IPS-NIHi7 (cell line): ENCODE measurements at regions not wholly inside any gene's neighbourhood (a gene's known extent, or its start where the extent isn't known, plus 50 kb on each side); places are given as distances from the start of the nearest gene placed in this dataset.
"Not testable (repeated sequence)": the region's sequence is repeated elsewhere in the genome, so short reads cannot be mapped to it uniquely, and the experiment has no call there.

ENCODE experiments used
- DNase-seq: peaks from one replicate; pipeline ENCODE4 v3.0.0; 2012; ENCODE audit warnings: mixed read lengths; ENCODE audit errors: extremely low spot score

DNA sequence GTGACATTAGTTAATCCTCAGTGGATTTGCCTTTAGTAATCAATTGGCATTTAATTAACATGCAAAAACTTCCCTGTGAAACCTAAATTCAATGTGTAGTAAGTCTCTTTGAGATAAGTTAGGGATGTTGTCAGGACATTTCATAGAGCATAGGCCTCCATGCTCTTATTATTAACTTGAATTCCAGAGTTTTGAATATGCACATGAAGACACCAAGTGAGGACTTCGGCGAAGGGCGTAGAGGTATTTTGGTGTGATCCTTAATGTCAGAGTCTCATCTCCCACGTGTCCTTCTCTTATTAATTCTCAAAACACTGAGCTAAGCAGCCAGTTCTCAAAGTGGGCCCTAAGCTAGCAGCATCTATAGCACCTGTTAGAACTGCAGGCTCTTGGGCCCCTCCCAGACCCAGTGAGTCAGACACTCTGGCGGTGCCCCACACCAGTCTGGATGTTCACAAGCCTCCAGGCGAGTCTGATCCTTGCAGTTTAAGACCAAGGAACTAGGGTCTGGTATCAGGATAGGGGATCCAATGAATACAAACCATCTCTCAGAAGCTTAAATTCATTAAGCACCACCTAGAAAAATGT is 292.1 kb downstream of the QKI start:
- no peak for DNase-seq

- DNase-seq: no peak
These were observed 291.4 kb downstream of the QKI start for GRCh38 chr6:163705923-163706322.

- DNase-seq: no peak
These were observed 288.2 kb downstream of the QKI start for GRCh38 chr6:163702736-163703135.

DNA sequence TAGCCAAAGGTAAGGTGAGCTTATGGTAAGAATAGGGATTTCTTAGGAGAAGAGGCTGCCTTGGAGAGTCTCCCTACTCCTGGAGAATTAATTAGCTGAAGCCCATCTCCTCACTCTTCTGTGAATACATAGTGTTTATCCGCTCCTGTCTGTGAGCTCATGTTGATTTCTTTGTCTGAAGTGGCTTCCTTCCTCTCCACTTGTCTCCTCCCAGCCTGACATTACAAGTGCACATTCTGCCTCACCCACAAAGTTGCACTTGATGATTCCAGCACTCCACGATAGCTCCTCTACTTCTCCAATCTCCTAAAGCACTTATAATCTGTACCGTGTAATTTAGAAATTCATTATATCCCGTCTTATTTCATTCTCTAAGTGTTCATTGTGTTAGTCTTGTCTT is 287.2 kb downstream of the QKI start:
- DNase-seq: no peak

- no peak for DNase-seq
These were observed 283.6 kb downstream of the QKI start for GRCh38 chr6:163698086-163698485.

GRCh38 chr6:163696311-163696710 is 281.8 kb downstream of the QKI start:
- DNase-seq: not testable (repeated sequence)

GRCh38 chr6:163695414-163695864 is 280.9 kb downstream of the QKI start:
- no peak for DNase-seq

DNA sequence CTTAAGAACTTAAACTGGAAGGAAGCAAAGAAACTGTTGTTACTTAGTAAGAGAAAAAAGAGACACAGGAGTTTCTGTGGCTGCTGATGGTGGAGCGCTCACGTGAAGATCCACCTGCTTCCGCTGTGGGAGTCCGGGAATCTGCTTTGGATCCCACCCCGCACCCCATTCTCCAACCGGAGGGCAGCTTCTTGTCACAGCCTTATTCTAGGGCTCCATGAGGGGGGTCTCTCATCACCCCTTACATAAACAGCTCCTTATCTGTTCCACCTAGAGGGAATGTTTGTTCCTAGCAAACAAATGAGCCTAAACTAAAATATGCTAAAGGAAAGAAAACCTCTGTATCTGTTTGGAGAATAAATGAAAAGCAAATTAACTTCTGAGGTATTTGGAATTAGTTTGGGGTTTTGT is 280.5 kb downstream of the QKI start:
- no peak for DNase-seq

- no peak for DNase-seq
These were observed 279.6 kb downstream of the QKI start for GRCh38 chr6:163694072-163694471.

GRCh38 chr6:163691049-163691448 is 276.5 kb downstream of the QKI start:
- DNase-seq: no peak

DNA sequence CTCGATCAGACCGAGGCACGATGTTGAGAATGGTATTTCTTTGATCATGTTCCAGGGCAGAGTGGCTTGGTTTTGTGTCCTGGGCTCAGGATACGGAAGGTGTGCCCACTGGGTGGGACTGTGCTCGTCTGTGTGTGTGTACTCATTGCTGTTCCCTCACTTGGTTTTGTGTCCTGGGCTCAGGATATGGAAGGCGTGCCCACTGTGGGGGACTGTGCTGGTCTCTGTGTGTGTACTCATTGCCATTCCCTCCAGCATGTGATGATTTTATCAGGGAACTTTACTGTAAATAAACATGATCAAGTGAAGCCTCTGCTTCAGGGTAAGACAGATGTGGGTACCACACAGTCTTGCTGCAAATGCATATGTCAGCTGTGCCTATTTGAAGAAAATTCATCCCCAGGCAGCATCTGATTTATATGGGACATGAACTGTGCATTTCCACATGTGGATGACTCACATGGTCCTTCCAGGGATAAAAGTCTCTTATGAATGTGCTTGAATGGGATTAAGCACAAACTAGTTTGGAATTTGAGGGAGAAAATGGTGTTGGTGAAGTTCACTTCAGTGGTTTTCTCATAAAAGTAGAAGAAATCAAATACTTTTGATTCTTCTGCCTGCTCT is 274.3 kb downstream of the QKI start:
- no peak for DNase-seq

- DNase-seq: no peak
These were observed 272.6 kb downstream of the QKI start for GRCh38 chr6:163687075-163687474.

- DNase-seq: no peak
These were observed 271.8 kb downstream of the QKI start for GRCh38 chr6:163686301-163686700.

GRCh38 chr6:163683105-163683622 is 268.6 kb downstream of the QKI start:
- no peak for DNase-seq

DNA sequence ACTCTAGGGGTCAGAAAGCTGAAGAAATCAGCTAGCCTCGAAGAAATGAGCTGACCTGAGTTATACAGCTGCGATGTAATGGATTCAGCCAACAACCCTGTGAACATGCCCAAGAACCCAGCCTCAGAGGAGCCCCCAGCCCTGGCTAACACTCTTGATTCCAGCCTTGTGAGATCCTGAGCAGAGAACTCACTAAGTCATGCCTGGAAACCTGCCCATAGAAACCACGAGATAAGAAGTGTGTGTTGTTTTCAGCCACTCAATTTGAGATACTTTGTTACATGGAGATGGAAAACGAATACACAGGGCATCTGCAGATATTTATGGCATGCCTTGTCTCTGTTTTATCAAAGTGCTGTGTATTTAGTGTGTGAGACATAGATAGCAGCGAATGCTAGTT is 265.2 kb downstream of the QKI start:
- DNase-seq: no peak

GRCh38 chr6:163679012-163679660 is 264.6 kb downstream of the QKI start:
- no peak for DNase-seq

GRCh38 chr6:163675611-163676010 is 261.1 kb downstream of the QKI start:
- no peak for DNase-seq

DNA sequence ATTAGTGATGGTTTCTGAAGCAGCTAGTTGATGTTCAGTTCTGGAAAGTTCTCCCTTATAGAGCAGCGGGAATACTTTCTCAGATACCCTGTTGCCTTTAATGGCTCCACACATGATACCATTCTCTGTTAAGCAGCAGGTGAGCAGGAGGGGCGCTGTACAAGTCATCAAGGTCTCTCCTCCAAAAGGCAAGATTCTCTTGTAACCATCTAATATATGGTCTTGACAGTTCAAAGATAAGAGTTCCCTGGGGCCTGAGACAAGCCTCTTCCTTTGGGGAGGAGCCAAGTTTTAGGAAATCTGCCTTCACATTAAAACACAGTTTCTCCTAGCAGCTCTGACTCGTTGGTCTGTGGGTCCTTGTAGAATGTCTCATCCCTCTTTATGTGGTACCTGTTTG is 258.2 kb downstream of the QKI start:
- DNase-seq: no peak

- DNase-seq: no peak
These were observed 257.3 kb downstream of the QKI start for GRCh38 chr6:163671791-163672190.

GRCh38 chr6:163671355-163671754 is 256.8 kb downstream of the QKI start:
- DNase-seq: no peak

- DNase-seq: no peak
These were observed 255.8 kb downstream of the QKI start for GRCh38 chr6:163670336-163670735.

DNA sequence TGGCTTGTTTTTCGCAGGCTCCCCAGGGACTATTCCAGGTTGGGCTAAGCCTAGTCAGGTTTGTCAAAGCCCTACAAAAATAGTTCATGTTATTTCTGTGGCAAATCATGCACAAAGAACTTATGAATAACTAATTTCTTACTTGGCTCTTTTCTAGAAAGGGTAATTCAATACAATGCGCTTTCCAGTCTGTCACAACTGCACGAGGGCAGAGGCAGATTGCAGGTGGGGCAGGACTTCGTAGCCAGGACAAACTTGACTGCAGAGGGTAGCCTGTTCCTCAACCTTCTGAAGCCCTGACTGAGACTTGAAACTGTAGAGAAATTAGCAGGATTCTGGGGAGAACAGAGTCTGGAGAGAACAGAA is 253.5 kb downstream of the QKI start:
- no peak for DNase-seq

- DNase-seq: no peak
These were observed 253.0 kb downstream of the QKI start for GRCh38 chr6:163667372-163668060.
